HUES64 (cell line): ENCODE measurements at regions not wholly inside any gene's neighbourhood (a gene's known extent, or its start where the extent isn't known, plus 50 kb on each side); places are given as distances from the start of the nearest gene placed in this dataset.

Experiments used
- H3K27ac ChIP-seq: 2 replicates; pipeline ENCODE4 v1.7.0; 2013; ENCODE audit warnings: low read depth, low read length, inconsistent platforms
- H3K27me3 ChIP-seq: 2 replicates; pipeline ENCODE4 v1.6.1; 2013; ENCODE audit warnings: mild to moderate bottlenecking, low read length; ENCODE audit not compliant: insufficient read depth
- H3K36me3 ChIP-seq: 2 replicates; pipeline ENCODE4 v1.6.1; 2013; ENCODE audit warnings: mild to moderate bottlenecking, low read length; ENCODE audit not compliant: insufficient read depth
- H3K4me1 ChIP-seq: 2 replicates; pipeline ENCODE4 v1.6.1; 2013; ENCODE audit warnings: mild to moderate bottlenecking, low read length, moderate library complexity; ENCODE audit not compliant: insufficient read depth
- H3K4me3 ChIP-seq: 2 replicates; pipeline ENCODE4 v1.5.1; 2013; ENCODE audit warnings: mild to moderate bottlenecking, low read length, moderate library complexity
- H3K9ac ChIP-seq: 2 replicates; pipeline ENCODE4 v1.6.1; 2013; ENCODE audit warnings: mild to moderate bottlenecking, low read depth, low read length
- H3K9me3 ChIP-seq: 2 replicates; pipeline ENCODE4 v1.6.1; 2013; ENCODE audit warnings: low read depth, low read length; ENCODE audit not compliant: insufficient read depth
- WGBS: fragments of 150-250, 120-280 bp; methylation state at CpG from one replicate; pipeline ENCODE4 v1.1.7; 2013; ENCODE audit warnings: missing lambda C conversion rate; 5-methylcytosine and 5-hydroxymethylcytosine counted together

DNA sequence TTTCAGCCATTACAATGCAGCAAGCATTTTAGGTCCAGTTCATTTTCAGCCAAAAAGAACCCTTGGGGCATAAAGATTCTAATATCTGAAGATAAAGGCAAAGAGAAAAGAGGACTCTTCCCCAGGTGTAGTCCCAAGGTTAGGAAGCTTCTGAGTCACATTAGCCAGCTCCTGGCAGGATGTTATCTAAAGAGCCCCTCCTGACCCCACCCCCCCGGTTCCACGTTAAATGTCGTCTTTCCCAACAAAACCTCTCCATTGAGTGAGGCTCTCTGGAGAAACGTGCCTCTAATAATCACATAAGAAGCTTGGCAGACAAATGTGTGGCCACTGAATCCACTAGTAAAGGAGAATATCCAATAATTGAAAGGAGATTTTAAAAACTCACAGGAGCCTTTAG lies 267.7 kb downstream of the GALC start:
- 77% methylated on average over 4 of the region's 4 CpGs for WGBS
- no peaks in the 10 kb centered on the region for H3K9me3 ChIP-seq
- no peak overlapping the region for H3K4me3 ChIP-seq

DNA sequence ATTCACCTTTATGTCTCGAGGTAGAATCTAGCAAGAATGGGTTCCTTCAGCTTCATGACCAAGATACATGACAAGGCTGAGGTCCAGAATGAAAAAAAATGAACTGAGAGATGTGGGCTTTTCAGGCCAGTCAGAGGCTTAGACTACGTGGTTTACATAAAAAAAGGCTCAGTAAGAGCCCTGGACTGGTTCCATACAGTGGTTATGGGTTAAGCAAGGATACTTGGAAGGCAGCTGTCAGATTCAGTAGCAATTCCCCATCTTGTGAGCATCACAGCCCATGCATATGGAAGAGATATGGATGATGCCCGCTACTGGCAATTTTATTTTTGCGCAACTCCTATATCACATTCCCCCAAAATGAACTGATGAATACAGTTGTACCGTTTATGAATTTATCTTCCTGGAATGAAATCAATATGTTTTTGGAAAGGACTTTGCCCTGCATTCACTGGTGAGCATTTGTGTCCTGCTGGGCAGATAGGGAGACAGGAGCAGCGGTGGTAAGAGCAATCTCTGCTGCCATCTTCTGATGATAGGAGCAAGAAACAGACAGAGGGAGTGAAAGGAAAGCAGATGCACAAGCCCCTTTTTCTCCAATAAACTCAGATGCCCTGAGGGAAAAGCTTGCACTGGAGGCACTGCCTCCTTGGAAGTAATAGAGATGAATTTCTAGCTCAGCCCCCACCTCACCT lies 280.4 kb downstream of the GALC start:
- Histone ChIP-seq H3K4me1 (no peaks in the 10 kb centered on the region), H3K27ac (no peak overlapping the region), H3K9ac (no peak overlapping the region), H3K27me3 (no peaks in the 10 kb centered on the region), H3K9me3 (no peaks in the 10 kb centered on the region), H3K4me3 (no peak overlapping the region), H3K36me3 (no peaks in the 10 kb centered on the region)
- WGBS: 82% methylated on average over 5 of the region's 6 CpGs

More for the DNA sequence above, 267.7 kb downstream of the GALC start:
- H3K36me3 ChIP-seq: no peaks in the 10 kb centered on the region
- no peak overlapping the region for H3K27ac ChIP-seq
- no peaks in the 10 kb centered on the region for H3K27me3 ChIP-seq
- H3K9ac ChIP-seq: no peak overlapping the region
- H3K4me1 ChIP-seq: no peaks in the 10 kb centered on the region

DNA sequence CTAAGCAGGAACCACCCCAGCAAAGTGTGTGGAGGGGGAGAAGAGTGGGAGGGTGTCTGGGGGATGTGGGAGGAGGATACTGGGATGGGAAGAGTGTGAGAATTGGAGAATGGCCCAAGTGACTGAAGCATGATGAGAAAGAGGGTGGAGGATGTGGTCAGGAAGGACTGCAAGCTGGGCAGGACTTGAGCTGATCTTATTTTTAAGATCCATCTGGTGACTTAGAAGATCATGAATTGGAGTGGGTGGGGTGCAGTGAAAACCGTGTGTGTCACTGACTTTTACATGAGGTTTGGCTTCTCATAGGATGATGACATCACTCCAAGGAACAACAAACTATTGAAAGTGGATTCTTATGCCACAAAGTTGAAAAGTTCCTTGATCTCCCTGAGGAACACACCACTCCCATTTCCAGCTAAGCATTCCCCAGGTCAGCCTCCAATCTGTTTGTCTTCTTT lies 287.5 kb downstream of the GALC start:
- Histone ChIP-seq H3K27me3 (no peaks in the 10 kb centered on the region), H3K9me3 (no peaks in the 10 kb centered on the region), H3K36me3 (no peaks in the 10 kb centered on the region), H3K4me1 (no peaks in the 10 kb centered on the region), H3K4me3 (no peak overlapping the region), H3K9ac (no peak overlapping the region), H3K27ac (no peak overlapping the region)
- WGBS: 53% methylated on average over 1 of the region's 1 CpG

DNA sequence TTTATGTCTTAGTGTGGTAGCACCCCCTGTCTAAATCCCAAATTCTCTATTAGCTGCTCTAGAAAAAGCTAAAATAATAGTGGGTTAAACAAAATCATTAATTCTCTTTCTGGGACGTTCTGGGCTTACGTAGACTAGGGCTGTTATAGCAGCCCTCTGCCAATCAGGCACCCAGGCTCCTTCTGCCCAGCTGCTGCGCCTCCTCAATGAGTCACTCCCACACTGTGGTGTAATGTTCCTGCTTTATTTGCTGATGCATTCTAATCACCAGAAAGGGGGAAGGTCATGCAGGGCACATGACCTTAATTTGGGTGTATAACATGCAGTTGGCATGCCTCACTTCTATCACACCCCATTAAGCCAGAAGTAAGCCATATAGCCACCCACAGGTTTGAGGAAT lies 294.5 kb downstream of the GALC start:
- Histone ChIP-seq H3K27me3 (no peaks in the 10 kb centered on the region), H3K4me1 (no peaks in the 10 kb centered on the region), H3K9me3 (no peaks in the 10 kb centered on the region), H3K4me3 (no peak overlapping the region), H3K36me3 (no peaks in the 10 kb centered on the region), H3K9ac (no peak overlapping the region), H3K27ac (no peak overlapping the region)
- 91% methylated on average over 3 of the region's 3 CpGs for WGBS

DNA sequence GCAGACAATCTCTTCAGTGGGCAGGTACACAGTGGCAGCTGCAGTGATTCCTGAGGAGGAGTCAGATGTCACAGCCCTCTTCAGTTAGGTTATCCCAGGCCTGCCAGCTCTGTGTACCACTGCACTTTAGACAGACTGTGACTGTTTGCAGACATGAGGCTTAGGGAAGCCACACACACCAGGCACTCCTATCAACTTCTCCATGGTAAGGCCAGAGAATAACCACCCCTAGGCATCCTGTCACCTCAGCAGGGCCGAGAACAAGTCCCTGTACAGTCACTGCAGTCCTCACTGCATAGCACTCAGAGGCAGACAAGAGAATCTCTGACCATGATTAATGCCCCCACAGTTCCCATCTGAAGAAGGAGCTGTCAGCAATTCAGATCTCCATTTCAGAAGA lies 296.5 kb downstream of the GALC start:
- 94% methylated on average over 1 of the region's 1 CpG for WGBS
- Histone ChIP-seq H3K4me1 (no peaks in the 10 kb centered on the region), H3K27ac (no peak overlapping the region)

DNA sequence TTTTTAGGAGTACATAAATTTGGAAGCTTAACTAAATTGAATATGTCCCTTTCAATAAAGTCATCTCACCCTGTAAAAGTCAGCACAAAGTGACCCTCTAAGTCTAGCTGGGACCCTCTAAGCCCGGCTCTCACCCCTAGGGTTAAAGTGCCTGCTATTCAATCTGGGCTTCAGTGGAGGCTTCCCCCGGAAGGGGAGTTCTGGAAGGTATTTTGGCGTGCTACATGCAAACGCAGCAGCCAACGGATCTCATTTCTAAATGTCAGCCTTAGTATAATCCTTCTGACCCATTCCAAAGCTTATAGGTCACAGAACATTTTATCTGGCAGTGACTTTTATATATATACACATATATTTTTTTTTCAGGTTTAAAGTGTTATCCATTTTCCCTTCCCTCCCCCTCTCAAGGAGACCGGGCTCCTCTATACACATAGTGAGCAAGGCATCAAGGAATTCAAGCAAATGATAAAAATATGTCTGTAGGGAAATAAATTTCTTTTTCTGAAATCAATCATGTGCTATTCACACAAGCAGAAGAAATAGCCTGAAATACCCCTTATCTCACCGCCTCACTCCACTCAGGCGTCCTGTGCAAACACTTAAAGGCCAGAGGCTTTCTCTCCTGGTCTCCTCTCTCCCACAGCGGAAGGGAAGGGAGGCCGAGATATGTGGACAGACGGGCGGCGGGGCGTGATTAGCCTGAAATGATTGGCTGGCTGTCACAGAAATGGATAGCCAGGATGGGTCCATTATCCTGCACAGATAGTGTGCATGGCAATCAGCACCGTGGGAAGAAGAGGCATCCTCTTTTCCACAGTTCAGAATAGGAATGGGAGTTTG lies 301.7 kb downstream of the GALC start:
- H3K9me3 ChIP-seq: no peaks in the 10 kb centered on the region
- no peaks in the 10 kb centered on the region for H3K27me3 ChIP-seq
- peaks cover 7% of the 10 kb centered on the region; the same call in 1 of the 2 replicates for H3K4me1 ChIP-seq
- WGBS: 92% methylated on average over 14 of the region's 15 CpGs
- H3K27ac ChIP-seq: no peak overlapping the region
- H3K4me3 ChIP-seq: no peak overlapping the region
- no peaks in the 10 kb centered on the region for H3K36me3 ChIP-seq
- H3K9ac ChIP-seq: no peak overlapping the region

More for the DNA sequence above, 296.5 kb downstream of the GALC start:
- H3K9ac ChIP-seq: no peak overlapping the region
- no peaks in the 10 kb centered on the region for H3K9me3 ChIP-seq
- no peak overlapping the region for H3K4me3 ChIP-seq
- no peaks in the 10 kb centered on the region for H3K36me3 ChIP-seq
- no peaks in the 10 kb centered on the region for H3K27me3 ChIP-seq

DNA sequence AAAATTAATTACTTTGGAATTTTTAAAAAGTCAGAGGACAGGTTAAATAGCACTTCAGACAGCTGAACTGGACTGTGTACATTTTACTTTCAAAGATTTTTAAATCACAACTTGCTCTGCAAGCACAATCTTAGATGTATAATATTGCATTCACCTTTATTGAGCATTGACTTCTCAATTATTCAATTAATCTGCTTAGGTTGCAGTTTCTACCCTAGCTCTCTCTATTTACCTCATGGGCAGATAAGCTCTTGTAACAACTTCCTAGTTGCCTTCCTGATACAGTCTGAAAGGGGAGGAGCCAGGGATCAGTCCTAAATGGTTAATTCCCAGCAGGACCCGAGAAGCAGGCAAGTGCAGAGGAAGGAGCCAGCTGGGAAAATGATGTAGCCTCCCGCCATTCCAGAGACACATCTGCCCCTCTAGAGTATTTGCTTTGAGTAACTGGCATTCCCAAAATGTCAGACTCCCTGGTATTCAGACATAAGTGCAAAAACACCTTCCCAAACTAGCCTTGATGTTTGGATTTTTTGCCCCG lies 302.8 kb downstream of the GALC start:
- no peak overlapping the region for H3K4me3 ChIP-seq
- no peak overlapping the region for H3K9ac ChIP-seq
- H3K27me3 ChIP-seq: no peaks in the 10 kb centered on the region
- 71% methylated on average over 3 of the region's 3 CpGs for WGBS
- peaks cover 7% of the 10 kb centered on the region; the same call in 1 of the 2 replicates for H3K4me1 ChIP-seq
- no peak overlapping the region for H3K27ac ChIP-seq
- no peaks in the 10 kb centered on the region for H3K9me3 ChIP-seq
- no peaks in the 10 kb centered on the region for H3K36me3 ChIP-seq

DNA sequence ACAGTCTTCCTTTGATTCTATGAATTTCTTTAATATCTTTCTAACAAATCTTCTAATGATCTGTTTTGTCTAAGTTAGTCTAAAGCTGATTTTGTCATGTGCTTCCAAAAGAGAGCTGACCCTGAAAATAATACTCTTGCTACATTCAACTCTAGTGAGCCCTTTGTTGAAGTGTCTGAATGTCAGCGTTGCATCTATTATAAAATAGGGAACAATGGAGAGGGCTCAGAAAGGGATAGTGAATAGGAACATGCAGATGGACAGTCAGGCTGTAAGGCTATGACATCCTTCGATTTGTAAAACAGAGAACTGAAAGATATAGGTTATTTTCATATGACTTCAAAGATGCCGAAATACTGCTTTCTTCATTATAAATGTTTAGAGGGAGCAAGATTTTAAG lies 304.5 kb downstream of the GALC start:
- H3K27ac ChIP-seq: no peak overlapping the region
- no peak overlapping the region for H3K4me3 ChIP-seq
- H3K9ac ChIP-seq: no peak overlapping the region
- H3K27me3 ChIP-seq: no peaks in the 10 kb centered on the region
- H3K9me3 ChIP-seq: no peaks in the 10 kb centered on the region
- 95% methylated on average over 2 of the region's 3 CpGs for WGBS
- H3K4me1 ChIP-seq: peaks cover 7% of the 10 kb centered on the region; the same call in 1 of the 2 replicates
- H3K36me3 ChIP-seq: no peaks in the 10 kb centered on the region

DNA sequence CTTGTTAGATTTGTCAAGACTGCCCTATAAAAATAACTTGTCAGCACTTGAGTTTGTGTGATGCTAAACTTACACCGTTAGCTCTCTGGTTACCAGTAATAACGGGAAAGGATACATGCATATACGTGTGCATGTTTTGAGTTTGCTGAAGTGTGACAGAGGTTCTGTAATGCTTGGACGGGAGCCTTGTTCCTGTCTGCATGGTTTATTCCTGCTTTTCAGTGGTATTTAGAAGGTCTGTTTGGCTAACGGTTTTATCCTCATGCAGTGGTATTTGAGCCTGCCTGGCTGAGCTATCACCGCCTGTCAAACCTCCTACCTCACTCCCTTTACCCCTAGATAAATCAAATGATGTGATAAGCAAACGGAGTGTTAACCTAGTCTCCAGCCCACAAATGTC lies 305.6 kb downstream of the GALC start:
- Histone ChIP-seq H3K9me3 (0 out of 2 replicates have a peak, but pooled peaks cover 6% of the 10 kb centered on the region), H3K9ac (no peak overlapping the region), H3K27me3 (no peaks in the 10 kb centered on the region), H3K4me1 (peaks cover 7% of the 10 kb centered on the region; the same call in 1 of the 2 replicates), H3K36me3 (no peaks in the 10 kb centered on the region), H3K4me3 (no peak overlapping the region), H3K27ac (no peak overlapping the region)
- WGBS: 90% methylated on average over 7 of the region's 7 CpGs

DNA sequence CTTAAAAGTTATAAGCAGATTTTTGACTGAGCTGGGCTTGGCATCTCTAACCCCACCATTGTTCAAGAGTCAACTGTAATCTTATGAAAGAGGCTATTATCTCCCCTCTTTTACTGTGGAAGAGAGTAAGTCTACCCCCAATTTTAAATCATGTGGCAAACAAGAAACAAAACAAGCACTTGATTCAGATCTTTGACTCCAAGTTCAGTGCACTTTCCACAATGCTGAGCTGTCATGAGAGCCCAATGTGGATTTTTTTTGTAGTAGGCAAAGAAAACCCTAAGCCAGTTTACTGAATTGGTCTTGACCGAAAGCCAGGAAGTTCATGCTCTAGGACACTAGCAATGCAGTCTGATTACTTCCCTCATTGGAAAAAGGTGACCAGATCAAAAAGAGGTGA lies 306.2 kb downstream of the GALC start:
- Histone ChIP-seq H3K9ac (no peak overlapping the region), H3K27me3 (no peaks in the 10 kb centered on the region), H3K27ac (no peak overlapping the region), H3K4me1 (peaks cover 7% of the 10 kb centered on the region; the same call in 1 of the 2 replicates), H3K4me3 (no peak overlapping the region), H3K36me3 (no peaks in the 10 kb centered on the region), H3K9me3 (0 out of 2 replicates have a peak, but pooled peaks cover 6% of the 10 kb centered on the region)
- WGBS: 93% methylated on average over 1 of the region's 1 CpG

DNA sequence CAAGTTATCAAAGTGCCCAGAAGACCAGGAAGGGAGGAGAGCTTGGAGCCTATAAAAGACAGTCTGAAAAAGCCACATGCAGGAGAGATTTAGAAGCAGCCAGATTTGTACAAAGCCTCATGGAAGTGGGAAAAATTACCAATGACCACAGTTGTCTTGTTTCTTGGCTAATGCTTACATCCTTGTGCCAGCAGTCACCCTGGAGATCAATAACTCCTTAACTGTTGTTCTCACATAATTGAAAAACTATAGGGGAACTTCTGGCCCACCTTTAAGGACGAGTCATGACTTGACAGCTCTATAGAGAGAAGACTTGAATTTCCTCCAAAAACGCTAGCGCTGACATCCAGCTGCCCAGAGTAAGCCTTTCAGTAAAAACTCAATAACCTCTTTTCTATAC lies 313.1 kb downstream of the GALC start:
- Histone ChIP-seq H3K27ac (no peak overlapping the region), H3K36me3 (no peaks in the 10 kb centered on the region), H3K4me3 (no peak overlapping the region), H3K27me3 (no peaks in the 10 kb centered on the region), H3K4me1 (no peaks in the 10 kb centered on the region), H3K9ac (no peak overlapping the region), H3K9me3 (0 out of 2 replicates have a peak, but pooled peaks cover 6% of the 10 kb centered on the region)
- WGBS: 90% methylated on average over 3 of the region's 3 CpGs
